Posterior cingulate gyrus (tissue), 11 donors: ENCODE measurements at regions not wholly inside any gene's neighbourhood (a gene's known extent, or its start where the extent isn't known, plus 50 kb on each side); places are given as distances from the start of the nearest gene placed in this dataset.
A peak's percentile ranks its signal among the peaks of the same experiment; 100 is the strongest.
"Not testable (repeated sequence)": the region's sequence is repeated elsewhere in the genome, so short reads cannot be mapped to it uniquely, and the experiment has no call there.

Experiments
- DNase-seq, 10 donors: peaks; one replicate each; pipeline versions ENCODE4 v3.0.0 to v3.0.0-alpha.2; 2020 to 2021; ENCODE audit warnings: mixed read lengths in 3 of 10
- intact Hi-C: fragments of 100-400 bp; cut with DNase I; formaldehyde crosslinking; loops from one replicate; pipeline ENCODE4 v1.15.1; 2023

- intact Hi-C loops: no loop called here
- no peak for DNase-seq
These were observed 61.2 kb downstream of the VIP start for GRCh38 chr6:152811785-152812184.

GRCh38 chr6:152815230-152815872 is 64.8 kb downstream of the VIP start:
- no peak for DNase-seq
- intact Hi-C loops: no loop called here

GRCh38 chr6:152816055-152816454 is 65.5 kb downstream of the VIP start:
- no peak for DNase-seq
- intact Hi-C loops: no loop called here

- intact Hi-C loops: no loop called here
These were observed 70.9 kb downstream of the VIP start for GRCh38 chr6:152821525-152821924.

GRCh38 chr6:152824666-152825065 is 74.1 kb downstream of the VIP start:
- DNase-seq: no peak
- intact Hi-C loops: no loop called here

More at GRCh38 chr6:152821525-152821924, 70.9 kb downstream of the VIP start:
- no peak for DNase-seq

GRCh38 chr6:152828431-152828830 is 77.8 kb downstream of the VIP start:
- DNase-seq: no peak
- intact Hi-C loops: no loop called here

GRCh38 chr6:152834366-152834765 is 83.8 kb downstream of the VIP start:
- DNase-seq: peak in 2 of 10 donors; percentile 50 to 68

GRCh38 chr6:152836523-152836922 is 85.9 kb downstream of the VIP start:
- DNase-seq: no peak
- intact Hi-C loops: no loop called here

More at GRCh38 chr6:152834366-152834765, 83.8 kb downstream of the VIP start:
- intact Hi-C loops: not testable (repeated sequence)

- intact Hi-C loops: no loop called here
- no peak for DNase-seq
These were observed 94.8 kb downstream of the VIP start for GRCh38 chr6:152845421-152845820.

- intact Hi-C loops: no loop called here
- DNase-seq: peak in 1 of 10 donors; percentile 55
These were observed 96.2 kb downstream of the VIP start for GRCh38 chr6:152846825-152847224.

- intact Hi-C loops: no loop called here
These were observed 98.3 kb downstream of the VIP start for GRCh38 chr6:152848919-152849318.

GRCh38 chr6:152854086-152854795 is 103.6 kb downstream of the VIP start:
- DNase-seq: no peak
- intact Hi-C loops: no loop called here

More at GRCh38 chr6:152848919-152849318, 98.3 kb downstream of the VIP start:
- DNase-seq: no peak

GRCh38 chr6:152858141-152858540 is 107.5 kb downstream of the VIP start:
- intact Hi-C loops: no loop called here
- no peak for DNase-seq

GRCh38 chr6:152859225-152859624 is 108.6 kb downstream of the VIP start:
- no peak for DNase-seq
- intact Hi-C loops: no loop called here

- peak in 6 of 10 donors; percentile 41 to 72 (median 58) for DNase-seq
- intact Hi-C loops: loop anchor here (1.0 to 5.0 kb wide), 2 partner anchors 85 to 159 kb away; no protein-coding TSS in a partner anchor
These were observed 113.2 kb downstream of the VIP start for GRCh38 chr6:152863618-152864326.

GRCh38 chr6:152874267-152874666 is 108.6 kb downstream of the FBXO5 start:
- DNase-seq: no peak
- intact Hi-C loops: no loop called here

GRCh38 chr6:152874846-152875568 is 107.8 kb downstream of the FBXO5 start:
- intact Hi-C loops: no loop called here
- DNase-seq: no peak

- intact Hi-C loops: no loop called here
- no peak for DNase-seq
These were observed 103.2 kb downstream of the FBXO5 start for GRCh38 chr6:152879681-152880080.

- intact Hi-C loops: no loop called here
- DNase-seq: peak in 3 of 10 donors; percentile 12 to 20 (median 17)
These were observed 89.7 kb downstream of the FBXO5 start for GRCh38 chr6:152893187-152893586.

- no peak for DNase-seq
- intact Hi-C loops: no loop called here
These were observed 85.9 kb downstream of the FBXO5 start for GRCh38 chr6:152896923-152897322.
